NCI-H748 treated with DMSO at 0.1 percent for 48 hours (cell line): ENCODE measurements at regions not wholly inside any gene's neighbourhood (a gene's known extent, or its start where the extent isn't known, plus 50 kb on each side); places are given as distances from the start of the nearest gene placed in this dataset.

ENCODE experiments used
- DNase-seq: peaks from one replicate; lab custom pipeline; 2025; lab: John Stamatoyannopoulos, UW

DNA sequence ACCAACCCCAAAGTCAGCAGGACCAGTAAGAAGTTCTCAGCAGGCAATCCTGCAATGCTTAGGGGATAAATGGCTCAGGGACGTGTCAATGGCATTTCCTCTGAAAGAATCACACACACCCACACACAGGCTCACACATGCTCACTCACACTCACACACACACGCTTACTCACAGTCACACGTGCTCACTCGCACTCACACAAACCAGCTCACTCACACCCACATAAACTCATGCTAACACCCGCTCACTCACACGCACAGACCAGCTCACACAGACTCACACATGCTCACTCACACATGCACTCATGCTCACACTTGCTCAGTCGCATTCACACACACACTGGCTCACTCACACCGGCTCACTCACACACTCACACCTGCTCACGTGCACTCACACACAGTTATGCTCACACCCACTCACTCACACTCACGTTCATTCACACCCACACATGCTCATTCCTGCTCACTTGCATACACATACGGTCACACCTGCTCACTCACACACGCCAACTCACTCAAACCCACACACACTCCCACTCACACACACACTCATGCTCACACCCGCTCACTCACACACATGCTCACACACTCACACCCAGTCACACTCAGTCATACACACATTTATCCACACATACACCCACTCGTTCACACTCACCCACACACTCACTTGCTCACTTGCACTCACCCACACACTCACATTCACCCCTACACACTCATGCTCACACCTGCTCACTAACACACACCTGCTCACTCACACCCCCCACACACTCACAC lies 436.8 kb downstream of the BCL11B start:
- DNase-seq, result no peak

DNA sequence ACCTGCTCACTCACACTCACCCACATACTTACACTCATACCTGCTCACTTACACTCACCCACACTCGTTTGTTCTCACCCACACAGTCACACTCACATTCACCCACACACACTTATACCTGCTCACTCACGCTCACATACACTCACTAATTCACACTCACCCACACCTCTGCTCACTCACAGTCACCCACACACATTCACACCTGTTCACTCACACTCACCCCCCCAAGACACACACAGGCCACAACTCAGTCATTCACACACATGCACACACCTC lies 436.2 kb downstream of the BCL11B start:
- DNase-seq, result no peak

- DNase-seq, result no peak
Observed at GRCh38 chr14:98840091-98840490, 431.9 kb downstream of the BCL11B start.

DNA sequence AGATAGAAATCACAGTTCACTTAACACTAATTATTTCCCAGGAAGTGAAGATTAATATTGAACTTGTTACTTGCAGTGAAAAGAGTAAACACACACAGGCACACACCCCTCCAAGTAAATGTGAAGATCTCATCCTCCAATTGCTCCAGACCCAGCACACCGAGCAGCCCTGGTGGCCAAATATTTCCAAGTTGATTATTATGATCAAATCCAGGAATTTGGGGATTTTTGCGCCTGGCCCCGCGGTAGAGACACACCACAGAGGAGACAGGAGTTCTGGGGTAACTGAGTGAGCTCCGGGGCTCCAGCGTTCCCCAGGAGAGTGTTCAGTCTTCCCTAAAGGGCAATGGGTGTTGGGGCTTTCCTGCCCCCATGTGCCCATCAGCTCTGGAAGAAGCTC lies 431.5 kb downstream of the BCL11B start:
- no peak for DNase-seq

- no peak for DNase-seq
Observed at GRCh38 chr14:98844456-98844855, 427.5 kb downstream of the BCL11B start.

DNA sequence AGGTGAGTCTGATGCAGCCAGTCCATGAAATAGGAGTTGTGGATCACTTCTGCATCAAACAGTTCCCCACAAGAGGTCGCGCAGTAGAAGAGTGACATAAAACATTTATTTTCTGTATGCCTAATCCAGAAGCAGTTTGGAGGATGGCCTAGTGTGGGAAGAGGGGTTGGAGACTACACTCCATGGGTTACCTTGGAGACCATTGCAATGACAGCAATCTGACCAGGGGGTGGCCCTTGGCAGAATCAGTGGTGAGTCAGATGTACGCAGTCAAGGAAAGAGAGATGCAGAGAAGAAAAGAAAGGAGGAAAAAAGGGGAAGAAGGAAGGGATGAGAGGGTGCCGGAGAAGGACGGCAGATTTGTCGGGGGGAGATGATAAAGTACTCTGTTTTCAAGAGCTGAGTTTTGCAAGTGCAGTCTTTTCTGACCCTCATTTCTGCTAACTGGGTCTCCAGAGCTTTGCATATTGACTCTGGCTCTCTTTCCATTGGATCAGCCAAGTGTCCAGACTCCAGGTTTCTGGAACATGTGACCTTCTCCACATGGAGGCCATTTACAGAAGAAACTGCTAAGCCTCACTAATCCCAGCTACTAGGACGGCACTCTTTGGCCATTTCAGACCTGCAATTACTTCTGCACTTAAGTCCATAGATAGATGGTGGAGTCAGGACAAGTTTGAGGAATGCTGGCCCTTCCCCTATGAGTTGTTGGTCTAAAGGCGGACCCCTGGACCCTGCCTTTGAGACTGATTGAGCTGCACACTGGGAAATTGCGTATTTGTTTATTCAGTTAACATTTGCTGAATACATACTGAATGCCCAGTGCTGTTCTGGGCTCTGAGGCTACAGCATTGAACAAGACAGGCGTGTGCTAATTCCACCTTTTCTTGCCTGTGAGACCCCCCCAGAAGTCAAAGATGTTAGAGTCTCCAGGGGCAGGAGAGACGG lies 424.2 kb downstream of the BCL11B start:
- DNase-seq, result no peak

GRCh38 chr14:98853063-98853729 lies 418.8 kb downstream of the BCL11B start:
- no peak for DNase-seq

- no peak for DNase-seq
Observed at GRCh38 chr14:98855926-98856715, 415.9 kb downstream of the BCL11B start.

- no peak for DNase-seq
Observed at GRCh38 chr14:98858158-98858557, 413.8 kb downstream of the BCL11B start.

- DNase-seq, result no peak
Observed at GRCh38 chr14:98858561-98858960, 413.4 kb downstream of the BCL11B start.

DNA sequence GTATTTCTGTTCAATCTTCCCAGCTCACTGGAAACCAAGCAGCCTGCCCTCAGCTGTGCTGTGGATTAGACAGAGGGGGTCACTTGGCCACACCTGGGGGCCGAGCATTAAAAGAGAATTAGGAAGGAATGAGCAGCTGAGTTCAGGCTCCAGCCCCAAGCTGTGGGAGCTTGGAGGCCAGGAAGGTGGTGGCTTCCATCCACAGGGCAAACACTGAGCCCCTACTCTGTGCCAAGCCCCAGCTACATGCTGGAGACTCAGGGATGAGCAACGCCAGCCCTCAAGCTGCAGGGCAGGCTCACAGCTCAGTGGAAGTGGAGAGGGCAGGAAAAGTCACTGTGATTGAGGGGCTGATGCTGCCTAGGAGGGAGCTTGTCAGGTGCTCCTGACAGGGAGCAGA lies 412.7 kb downstream of the BCL11B start:
- no peak for DNase-seq

GRCh38 chr14:98864211-98864610 lies 407.8 kb downstream of the BCL11B start:
- DNase-seq, result no peak

DNA sequence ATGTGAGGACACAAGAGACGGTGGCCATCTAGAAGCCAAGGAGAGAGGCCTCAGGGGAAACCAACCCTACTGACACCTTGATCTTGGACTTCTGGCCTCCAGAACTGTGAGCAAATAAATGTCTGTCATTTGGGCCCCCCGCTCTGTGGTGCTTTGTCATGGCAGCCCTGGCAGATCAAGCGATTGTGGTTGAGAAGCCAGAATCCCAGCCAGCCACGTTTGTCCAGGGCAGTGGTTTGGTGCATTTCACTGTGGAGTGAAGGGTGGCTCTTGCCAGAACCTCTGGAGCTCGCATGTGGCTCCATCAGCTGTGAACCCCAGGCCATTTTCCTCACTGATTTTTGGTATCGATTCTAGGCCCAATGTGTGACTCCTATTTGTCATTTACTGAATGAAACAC lies 404.9 kb downstream of the BCL11B start:
- no peak for DNase-seq

DNA sequence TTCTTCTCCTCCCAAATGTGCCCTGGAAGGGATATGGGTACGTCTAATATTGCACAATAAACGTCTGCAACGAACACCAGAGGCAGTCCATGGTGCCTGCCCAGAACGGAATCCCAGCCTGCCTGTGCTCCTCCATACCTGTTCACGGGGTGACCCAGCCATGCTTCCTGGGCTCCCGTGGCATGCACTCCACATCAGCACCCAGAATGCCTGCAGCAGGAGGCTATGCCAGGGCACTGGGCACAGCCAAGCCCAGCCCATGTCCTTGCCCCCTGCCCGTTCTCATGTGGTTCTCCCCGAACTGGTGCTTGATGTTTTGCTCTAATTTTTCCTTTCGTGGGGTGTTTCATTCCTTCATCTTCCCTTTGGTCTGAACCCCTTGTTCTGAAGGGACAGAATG lies 404.3 kb downstream of the BCL11B start:
- DNase-seq, result no peak

DNA sequence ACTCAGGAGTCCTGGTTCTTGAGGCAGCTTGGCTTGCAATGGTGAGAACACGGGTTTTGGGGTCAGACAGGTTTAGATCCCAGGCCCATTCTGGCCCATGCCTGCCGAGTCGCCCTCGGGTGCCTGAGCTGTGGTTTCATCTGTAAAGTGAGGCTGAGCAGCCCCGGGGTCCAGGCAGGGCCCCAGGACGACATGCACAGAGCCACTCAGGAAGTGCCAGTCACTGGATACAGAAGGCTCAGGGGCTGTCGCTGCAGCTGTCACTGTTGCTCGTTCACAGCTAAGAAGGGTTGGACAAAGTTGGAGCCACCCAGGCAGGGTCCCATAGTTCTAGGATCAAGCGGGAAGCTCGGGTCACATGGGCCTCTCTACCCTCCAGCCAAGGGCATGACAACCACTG lies 403.1 kb downstream of the BCL11B start:
- no peak for DNase-seq

GRCh38 chr14:98871796-98872195 lies 400.2 kb downstream of the BCL11B start:
- DNase-seq, result no peak

- no peak for DNase-seq
Observed at GRCh38 chr14:98877065-98877464, 394.9 kb downstream of the BCL11B start.

- no peak for DNase-seq
Observed at GRCh38 chr14:98878282-98878681, 393.7 kb downstream of the BCL11B start.

DNA sequence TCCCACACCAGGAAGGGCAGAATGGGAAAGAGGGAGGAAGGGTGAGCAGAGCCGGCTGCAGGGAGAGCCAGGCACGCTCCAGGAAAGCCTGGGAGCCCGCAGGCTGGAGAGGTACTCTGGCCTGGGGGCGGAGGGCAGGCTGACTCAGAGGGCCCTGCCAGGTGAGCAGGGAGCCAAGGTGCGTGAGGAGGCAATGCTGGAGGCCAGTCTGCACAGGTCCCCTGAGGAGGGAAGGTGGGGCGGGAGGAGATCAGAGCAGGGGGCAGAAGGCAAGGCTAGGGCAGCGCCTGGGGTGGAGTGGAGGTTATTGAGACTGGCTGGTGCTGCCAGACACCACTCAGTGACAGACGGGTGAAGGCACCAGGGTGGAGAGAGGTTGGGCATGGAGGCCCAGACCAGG lies 385.0 kb downstream of the BCL11B start:
- DNase-seq, result no peak

- no peak for DNase-seq
Observed at GRCh38 chr14:98888281-98888680, 383.7 kb downstream of the BCL11B start.

GRCh38 chr14:98888927-98889835 lies 382.8 kb downstream of the BCL11B start:
- no peak for DNase-seq
